ENCODE measurements at regions not wholly inside any gene's neighbourhood (a gene's known extent, or its start where the extent isn't known, plus 50 kb on each side); places are given as distances from the start of the nearest gene placed in this dataset.

GRCh38 chr5:107294211-107294550 is 376.6 kb downstream of the EFNA5 start:
- TF ChIP-seq, protein P1, sequence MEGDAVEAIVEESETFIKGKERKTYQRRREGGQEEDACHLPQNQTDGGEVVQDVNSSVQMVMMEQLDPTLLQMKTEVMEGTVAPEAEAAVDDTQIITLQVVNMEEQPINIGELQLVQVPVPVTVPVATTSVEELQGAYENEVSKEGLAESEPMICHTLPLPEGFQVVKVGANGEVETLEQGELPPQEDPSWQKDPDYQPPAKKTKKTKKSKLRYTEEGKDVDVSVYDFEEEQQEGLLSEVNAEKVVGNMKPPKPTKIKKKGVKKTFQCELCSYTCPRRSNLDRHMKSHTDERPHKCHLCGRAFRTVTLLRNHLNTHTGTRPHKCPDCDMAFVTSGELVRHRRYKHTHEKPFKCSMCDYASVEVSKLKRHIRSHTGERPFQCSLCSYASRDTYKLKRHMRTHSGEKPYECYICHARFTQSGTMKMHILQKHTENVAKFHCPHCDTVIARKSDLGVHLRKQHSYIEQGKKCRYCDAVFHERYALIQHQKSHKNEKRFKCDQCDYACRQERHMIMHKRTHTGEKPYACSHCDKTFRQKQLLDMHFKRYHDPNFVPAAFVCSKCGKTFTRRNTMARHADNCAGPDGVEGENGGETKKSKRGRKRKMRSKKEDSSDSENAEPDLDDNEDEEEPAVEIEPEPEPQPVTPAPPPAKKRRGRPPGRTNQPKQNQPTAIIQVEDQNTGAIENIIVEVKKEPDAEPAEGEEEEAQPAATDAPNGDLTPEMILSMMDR (IDR thresholded peaks at IDR 0.05 in 4 of 5, conservative IDR thresholded peaks at IDR 0.05 in 1 of 5), result no peak
- no peak for TF ChIP-seq POLR2A (IDR thresholded peaks at IDR 0.05)
